Upper lobe of left lung (tissue), 6 donors: ENCODE measurements at regions not wholly inside any gene's neighbourhood (a gene's known extent, or its start where the extent isn't known, plus 50 kb on each side); places are given as distances from the start of the nearest gene placed in this dataset.
A peak's percentile ranks its signal among the peaks of the same experiment; 100 is the strongest.

ENCODE experiments used
- ATAC-seq, 2 donors: fragments of 200-7000 bp; cut with Tn5 transposase; one replicate each; pipeline ENCODE4 v1.9.1; 2022; ENCODE audit warnings: mild to moderate bottlenecking in 2 of 2, moderate library complexity in 2 of 2; ENCODE audit not compliant: low FRiP score in 2 of 2
- DNase-seq, 2 donors: peaks; one replicate each; pipeline ENCODE4 v3.0.0-alpha.2; 2019 to 2020
- H3K27ac ChIP-seq, 4 donors: fragments of 200-600 bp; sonication (generic); one replicate each; pipeline ENCODE4 v1.5.1; 2016 to 2019
- H3K27me3 ChIP-seq, 4 donors: fragments of 200-600 bp; sonication (generic); one replicate each; pipeline ENCODE4 v1.5.1; 2017 to 2019
- H3K36me3 ChIP-seq, 4 donors: fragments of 200-600 bp; sonication (generic); one replicate each; pipeline ENCODE4 v1.5.1; 2016 to 2019
- H3K4me1 ChIP-seq, 4 donors: fragments of 200-600 bp; sonication (generic); one replicate each; pipeline ENCODE4 v1.5.1; 2018 to 2019
- H3K4me3 ChIP-seq, 4 donors: fragments of 200-600 bp; sonication (generic); one replicate each; pipeline ENCODE4 v1.5.1; 2017 to 2019; ENCODE audit warnings: mild to moderate bottlenecking in 2 of 4, moderate library complexity in 1 of 4
- H3K9me3 ChIP-seq, 4 donors: fragments of 200-600 bp; sonication (generic); one replicate each; pipeline ENCODE4 v1.5.1; 2018 to 2019
- EP300 ChIP-seq, 4 donors: sonication (generic); formaldehyde crosslinking; IDR thresholded peaks; one replicate each; pipeline ENCODE4 v1.5.1; 2017; ENCODE audit warnings: antibody characterized with exemption in 4 of 4, control low read depth in 2 of 4
- POLR2A ChIP-seq, 4 donors: fragments of 450-650 bp; IDR thresholded peaks; one replicate each; pipeline ENCODE4 v1.5.1; 2016 to 2017; ENCODE audit warnings: antibody characterized with exemption in 4 of 4, mild to moderate bottlenecking in 2 of 4
- POLR2AphosphoS5 ChIP-seq, 2 donors: sonication (generic); formaldehyde crosslinking; IDR thresholded peaks; one replicate each; pipeline ENCODE4 v1.5.1; 2017; ENCODE audit warnings: antibody characterized with exemption in 2 of 2
- WGBS, 2 donors: methylation state at CpG; one replicate each; pipeline ENCODE4 v1.1.5; 2017 to 2018; 5-methylcytosine and 5-hydroxymethylcytosine counted together
- TF ChIP-seq, protein P1 (sequence below), 6 experiments: fragments of 450-650 bp in 4 of 6; fragments of 200-600 bp in 2 of 6; sonication (generic) in 2 of 6; IDR thresholded peaks; one replicate each; pipeline ENCODE4 v1.5.1; 2016 to 2019; ENCODE audit warnings: antibody characterized with exemption in 6 of 6
- donor health status: DM: no; HTN: no; CAD: no; lungs with moderate emphysema.
- donor health status: DM: no; HTN: yes; CAD: no; lungs with severe emphysema.

DNA sequence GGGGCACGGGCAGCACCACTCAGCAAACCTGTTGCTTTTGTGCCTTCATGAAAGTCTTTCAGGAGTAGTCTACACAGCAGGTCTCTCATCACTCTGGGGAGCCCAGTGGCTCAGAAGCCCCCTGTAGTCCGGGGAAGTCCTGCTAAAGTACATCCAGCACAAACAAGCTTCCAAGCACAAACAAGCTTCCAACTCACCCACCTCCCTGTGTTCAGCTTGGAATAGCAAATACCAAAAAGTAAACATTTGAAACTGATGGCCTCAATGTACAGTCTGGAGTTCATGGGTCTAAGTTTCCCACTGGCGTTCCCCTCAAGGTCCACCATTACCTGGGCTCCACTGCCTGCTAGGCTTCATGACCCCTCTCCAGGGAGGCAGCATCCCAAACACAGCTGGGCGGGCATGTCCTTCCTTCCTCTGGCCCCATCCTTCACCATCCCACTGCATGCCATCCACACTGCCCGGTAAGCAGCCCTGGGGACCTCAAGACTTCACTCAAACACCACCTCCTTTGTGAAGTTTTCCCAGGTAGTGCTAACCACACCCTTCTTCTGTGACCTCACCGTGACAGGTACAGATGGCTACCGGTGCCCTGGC lies 62.8 kb upstream of the SIAH1 start:
- WGBS, 2 donors = 84% methylated on average over 7 of the region's 7 CpGs
- no peak overlapping the region for H3K27ac ChIP-seq
- peaks cover 7 to 16% (median 11%) of the 10 kb centered on the region in 4 donors for H3K4me1 ChIP-seq
- H3K36me3 ChIP-seq = no peaks in the 10 kb centered on the region
- no peaks in the 10 kb centered on the region for H3K9me3 ChIP-seq
- H3K4me3 ChIP-seq = no peak overlapping the region
- no peak for TF ChIP-seq POLR2A (IDR thresholded peaks at IDR 0.05)
- no peak for TF ChIP-seq POLR2AphosphoS5 (IDR thresholded peaks at IDR 0.05)
- no peak for TF ChIP-seq EP300 (IDR thresholded peaks at IDR 0.05)
- TF ChIP-seq, protein P1, sequence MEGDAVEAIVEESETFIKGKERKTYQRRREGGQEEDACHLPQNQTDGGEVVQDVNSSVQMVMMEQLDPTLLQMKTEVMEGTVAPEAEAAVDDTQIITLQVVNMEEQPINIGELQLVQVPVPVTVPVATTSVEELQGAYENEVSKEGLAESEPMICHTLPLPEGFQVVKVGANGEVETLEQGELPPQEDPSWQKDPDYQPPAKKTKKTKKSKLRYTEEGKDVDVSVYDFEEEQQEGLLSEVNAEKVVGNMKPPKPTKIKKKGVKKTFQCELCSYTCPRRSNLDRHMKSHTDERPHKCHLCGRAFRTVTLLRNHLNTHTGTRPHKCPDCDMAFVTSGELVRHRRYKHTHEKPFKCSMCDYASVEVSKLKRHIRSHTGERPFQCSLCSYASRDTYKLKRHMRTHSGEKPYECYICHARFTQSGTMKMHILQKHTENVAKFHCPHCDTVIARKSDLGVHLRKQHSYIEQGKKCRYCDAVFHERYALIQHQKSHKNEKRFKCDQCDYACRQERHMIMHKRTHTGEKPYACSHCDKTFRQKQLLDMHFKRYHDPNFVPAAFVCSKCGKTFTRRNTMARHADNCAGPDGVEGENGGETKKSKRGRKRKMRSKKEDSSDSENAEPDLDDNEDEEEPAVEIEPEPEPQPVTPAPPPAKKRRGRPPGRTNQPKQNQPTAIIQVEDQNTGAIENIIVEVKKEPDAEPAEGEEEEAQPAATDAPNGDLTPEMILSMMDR (IDR thresholded peaks at IDR 0.05) = no peak
- DNase-seq = peak in 1 of 2 donors; percentile 17
- no peaks in the 10 kb centered on the region for H3K27me3 ChIP-seq
- ATAC-seq = no peak

DNA sequence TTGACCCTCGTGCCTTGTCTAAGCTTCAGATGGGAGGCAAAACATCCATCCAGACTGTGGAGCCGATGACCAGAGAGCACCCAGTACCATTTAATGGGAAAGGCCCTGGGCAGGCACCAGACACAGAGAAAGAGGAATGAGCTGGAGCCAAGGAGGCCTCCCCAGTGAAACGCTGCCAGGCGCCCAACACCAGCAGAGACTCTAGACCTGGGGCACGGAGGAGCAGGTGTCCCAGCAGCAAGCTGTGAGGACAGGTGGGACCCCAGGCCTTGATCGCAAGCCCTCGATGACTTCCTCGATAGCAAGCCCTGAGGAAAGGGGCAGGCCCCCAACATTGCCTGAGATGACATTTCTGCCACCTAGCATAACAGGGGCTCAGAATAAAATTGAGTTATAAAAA lies 62.2 kb upstream of the SIAH1 start:
- TF ChIP-seq EP300 (IDR thresholded peaks at IDR 0.05) (no peak), POLR2AphosphoS5 (IDR thresholded peaks at IDR 0.05) (no peak), POLR2A (IDR thresholded peaks at IDR 0.05) (no peak)

DNA sequence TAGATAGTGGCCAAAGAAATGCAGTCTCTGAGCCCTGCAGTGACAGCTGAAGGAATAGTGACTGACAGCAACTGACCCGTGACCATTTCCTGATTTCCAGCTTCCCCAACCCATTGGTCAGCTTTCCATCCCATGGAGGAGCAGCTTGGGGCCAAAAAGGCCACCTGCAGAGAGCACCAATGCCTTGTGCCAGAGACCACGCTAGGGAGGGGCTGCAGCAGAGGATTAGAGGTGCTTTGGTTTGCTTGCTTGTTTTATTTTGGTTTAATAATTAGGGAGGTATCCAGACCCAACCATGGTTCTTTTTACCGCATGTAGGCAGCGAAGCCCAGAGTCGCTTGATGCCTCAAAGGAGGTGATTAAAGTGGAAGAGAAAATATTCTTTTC lies 61.3 kb upstream of the SIAH1 start:
- no peak overlapping the region for H3K4me3 ChIP-seq
- no peaks in the 10 kb centered on the region for H3K9me3 ChIP-seq
- no peaks in the 10 kb centered on the region for H3K36me3 ChIP-seq
- TF ChIP-seq POLR2A (IDR thresholded peaks at IDR 0.05) (no peak), POLR2AphosphoS5 (IDR thresholded peaks at IDR 0.05) (no peak)
- TF ChIP-seq, protein P1 (IDR thresholded peaks at IDR 0.05) = no peak
- peaks cover 7 to 16% (median 11%) of the 10 kb centered on the region in 4 donors for H3K4me1 ChIP-seq
- H3K27ac ChIP-seq = no peak overlapping the region
- ATAC-seq (no peak), DNase-seq (no peak)
- H3K27me3 ChIP-seq = no peaks in the 10 kb centered on the region
- WGBS, 2 donors = 79 to 81% methylated on average over 5 of the region's 5 CpGs

More for the DNA sequence above, 62.2 kb upstream of the SIAH1 start:
- H3K4me1 ChIP-seq = peaks cover 7 to 16% (median 11%) of the 10 kb centered on the region in 4 donors
- no peaks in the 10 kb centered on the region for H3K36me3 ChIP-seq
- no peak overlapping the region for H3K27ac ChIP-seq
- H3K27me3 ChIP-seq = no peaks in the 10 kb centered on the region
- H3K4me3 ChIP-seq = no peak overlapping the region
- 92 to 94% methylated on average over 7 to 8 of the region's 8 CpGs for WGBS, 2 donors
- no peak for ATAC-seq
- no peaks in the 10 kb centered on the region for H3K9me3 ChIP-seq
- DNase-seq = peak in 1 of 2 donors; percentile 5

DNA sequence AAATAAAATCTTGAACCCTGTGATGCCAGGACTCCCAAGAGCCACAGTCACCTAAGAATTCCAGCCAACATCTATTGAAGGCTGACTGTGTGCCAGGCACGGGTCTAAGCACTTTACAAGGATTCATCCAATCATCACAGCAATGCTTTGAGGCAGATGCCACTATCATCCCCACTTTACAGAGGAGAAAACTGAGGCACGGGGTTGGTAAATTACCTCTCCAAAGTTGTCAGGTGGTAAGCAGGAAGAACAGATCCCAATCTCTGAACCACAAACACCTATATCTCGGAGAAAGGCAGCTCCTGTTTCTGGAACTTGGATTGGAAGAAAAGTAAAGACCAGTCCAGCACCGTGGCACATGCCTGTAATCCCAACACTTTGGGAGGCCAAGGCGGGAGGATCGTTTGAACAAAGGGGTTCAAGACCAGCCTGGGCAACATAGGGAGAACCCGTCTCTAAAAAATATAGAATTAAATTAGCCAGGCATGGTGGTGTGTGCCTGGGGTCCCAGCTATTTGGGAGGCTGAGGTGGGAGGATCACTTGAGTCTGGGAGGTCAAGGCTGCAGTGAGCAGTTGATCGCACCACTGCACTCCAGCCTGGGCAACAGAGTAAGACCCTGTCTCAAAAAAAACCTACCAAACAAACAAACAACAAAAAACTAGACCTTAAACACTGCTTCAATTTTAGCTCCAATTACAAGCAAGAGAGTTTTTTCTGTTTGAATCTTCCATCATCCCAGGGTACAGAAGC lies 60.7 kb upstream of the SIAH1 start:
- DNase-seq (no peak), ATAC-seq (no peak)
- no peak overlapping the region for H3K4me3 ChIP-seq
- TF ChIP-seq EP300 (IDR thresholded peaks at IDR 0.05) (no peak), POLR2A (IDR thresholded peaks at IDR 0.05) (no peak)
- TF ChIP-seq, protein P1 (IDR thresholded peaks at IDR 0.05) = no peak
- peaks cover 7 to 16% (median 11%) of the 10 kb centered on the region in 4 donors for H3K4me1 ChIP-seq
- 92 to 96% methylated on average over 8 of the region's 8 CpGs for WGBS, 2 donors
- no peaks in the 10 kb centered on the region for H3K36me3 ChIP-seq
- H3K9me3 ChIP-seq = no peaks in the 10 kb centered on the region
- peak overlapping the region; percentile 55 to 78 (median 76) for H3K27ac ChIP-seq
- no peaks in the 10 kb centered on the region for H3K27me3 ChIP-seq

DNA sequence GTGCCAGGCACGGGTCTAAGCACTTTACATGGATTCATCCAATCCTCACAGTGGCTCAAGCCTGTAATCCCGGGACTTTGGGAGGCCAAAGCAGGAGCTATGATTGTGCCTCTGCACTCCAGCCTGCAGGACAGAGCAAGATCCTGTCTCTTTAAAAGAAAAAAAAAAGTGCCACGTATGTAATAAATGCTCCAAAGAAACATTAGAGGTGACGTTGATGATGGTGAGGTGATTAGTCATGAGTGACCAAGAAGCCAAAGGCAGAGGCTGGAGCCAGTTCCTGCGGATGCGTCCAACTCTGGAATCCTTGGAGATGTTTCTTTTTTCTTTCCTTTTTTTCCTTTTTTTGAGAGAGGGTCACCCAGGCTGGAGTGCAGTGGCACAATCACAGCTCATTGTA lies 59.4 kb upstream of the SIAH1 start:
- Histone ChIP-seq H3K4me1 (peaks cover 7 to 16% (median 11%) of the 10 kb centered on the region in 4 donors), H3K4me3 (no peak overlapping the region), H3K27ac (peak overlapping the region; percentile 55 to 78 (median 76)), H3K27me3 (no peaks in the 10 kb centered on the region), H3K9me3 (no peaks in the 10 kb centered on the region), H3K36me3 (no peaks in the 10 kb centered on the region)
- DNase-seq = no peak
- WGBS, 2 donors = 45 to 50% methylated on average over 6 of the region's 6 CpGs
- peak in 1 of 2 donors; percentile 85 for ATAC-seq
- TF ChIP-seq EP300 (IDR thresholded peaks at IDR 0.05) (no peak), POLR2A (IDR thresholded peaks at IDR 0.05) (no peak), POLR2AphosphoS5 (IDR thresholded peaks at IDR 0.05) (no peak)
- TF ChIP-seq, protein P1 (IDR thresholded peaks at IDR 0.05) = no peak
